GM12878 (cell line): ENCODE measurements at regions not wholly inside any gene's neighbourhood (a gene's known extent, or its start where the extent isn't known, plus 50 kb on each side); places are given as distances from the start of the nearest gene placed in this dataset.

Source experiments
- CBX5 ChIP-seq: sonication (generic); IDR thresholded peaks from 2 replicates; pipeline ENCODE4 v1.6.1; 2016; ENCODE audit warnings: low read depth, moderate library complexity, mild to moderate bottlenecking, inconsistent platforms
- CHD2 ChIP-seq: IDR thresholded peaks from 2 replicates; pipeline ENCODE4 v1.6.1; 2011; ENCODE audit warnings: low read depth, low read length, improper control_type of control experiment, borderline replicate concordance
- CREB1 ChIP-seq: IDR thresholded peaks from 2 replicates; pipeline ENCODE4 v1.6.1; 2012; ENCODE audit warnings: low read depth, mild to moderate bottlenecking, inconsistent platforms
- ESRRA ChIP-seq: IDR thresholded peaks from 2 replicates; pipeline ENCODE4 v1.6.1; 2012; ENCODE audit warnings: mild to moderate bottlenecking, low read length, improper control_type of control experiment
- IRF4 ChIP-seq: IDR thresholded peaks from 2 replicates; pipeline ENCODE4 v1.6.1; 2011; ENCODE audit warnings: low read depth, low read length
- KDM1A ChIP-seq: fragments of 200-600 bp; sonication (generic); IDR thresholded peaks from 2 replicates; pipeline ENCODE4 v1.6.1; 2016; ENCODE audit warnings: borderline replicate concordance
- MTA2 ChIP-seq: fragments of 450-650 bp; IDR thresholded peaks from 2 replicates; pipeline ENCODE4 v1.6.1; 2016; ENCODE audit warnings: low read depth, mild to moderate bottlenecking, moderate library complexity
- MYC ChIP-seq: IDR thresholded peaks from 2 replicates; pipeline ENCODE4 v1.6.1; 2011; ENCODE audit warnings: mild to moderate bottlenecking, low read length, moderate library complexity, inconsistent platforms; ENCODE audit not compliant: insufficient read depth, insufficient replicate concordance, insufficient read length, severe bottlenecking
- RAD21 ChIP-seq: IDR thresholded peaks from 2 replicates; pipeline ENCODE4 v1.6.1; 2011; ENCODE audit warnings: mild to moderate bottlenecking, low read depth, low read length, moderate library complexity; ENCODE audit not compliant: insufficient read depth
- YBX1 ChIP-seq: fragments of 450-650 bp; IDR thresholded peaks from 2 replicates; pipeline ENCODE4 v1.6.1; 2016; ENCODE audit warnings: antibody characterized with exemption
- TF ChIP-seq, protein P1 (sequence below): fragments of 450-650 bp; IDR thresholded peaks from 2 replicates; pipeline ENCODE4 v1.6.1; 2016; ENCODE audit warnings: mild to moderate bottlenecking
- TF ChIP-seq, protein P2 (sequence below): IDR thresholded peaks from 2 replicates; pipeline ENCODE4 v1.6.1; 2011; ENCODE audit warnings: borderline replicate concordance, low read depth, mild to moderate bottlenecking, moderate library complexity, low read length; ENCODE audit not compliant: insufficient read depth, poor library complexity, severe bottlenecking
- TF ChIP-seq, protein P3 (sequence below): fragments of 450-650 bp; formaldehyde crosslinking; IDR thresholded peaks from 2 replicates; pipeline ENCODE4 v1.4.0; 2020; ENCODE audit warnings: mild to moderate bottlenecking, moderate library complexity
- TF ChIP-seq, protein P4 (sequence below): IDR thresholded peaks from 2 replicates; pipeline ENCODE4 v1.6.1; 2012; ENCODE audit warnings: low read depth, low read length, improper control_type of control experiment

DNA sequence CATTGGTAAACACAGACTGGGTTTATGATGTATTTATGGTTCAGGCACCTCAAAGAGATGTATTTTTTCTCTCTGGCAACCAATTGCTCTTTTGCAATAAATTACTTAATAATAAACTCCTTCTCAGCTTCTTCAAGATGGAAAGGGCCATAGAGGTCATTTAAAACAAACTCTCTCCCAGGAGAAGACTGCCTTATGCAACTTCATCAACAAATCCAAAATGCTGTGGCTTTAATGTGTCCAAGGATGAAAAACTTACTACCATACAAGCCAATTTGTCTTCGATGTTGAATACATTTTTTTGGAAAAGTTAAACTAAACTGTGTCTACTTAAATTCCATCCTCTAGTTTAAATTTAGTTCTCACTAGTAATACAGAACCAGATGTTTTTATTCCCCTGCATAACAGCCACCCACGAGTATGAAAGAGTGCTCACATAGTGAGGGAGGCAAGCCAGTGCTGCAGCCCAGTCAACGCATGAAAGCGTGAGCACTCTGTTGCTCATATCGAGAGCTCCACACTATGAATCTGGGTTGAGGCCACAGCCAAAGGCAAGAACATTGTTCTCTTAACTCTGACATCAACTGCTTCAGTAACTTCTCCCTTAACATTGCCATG is 761.3 kb upstream of the GRM7 start (continued):
- TF ChIP-seq, protein P1, sequence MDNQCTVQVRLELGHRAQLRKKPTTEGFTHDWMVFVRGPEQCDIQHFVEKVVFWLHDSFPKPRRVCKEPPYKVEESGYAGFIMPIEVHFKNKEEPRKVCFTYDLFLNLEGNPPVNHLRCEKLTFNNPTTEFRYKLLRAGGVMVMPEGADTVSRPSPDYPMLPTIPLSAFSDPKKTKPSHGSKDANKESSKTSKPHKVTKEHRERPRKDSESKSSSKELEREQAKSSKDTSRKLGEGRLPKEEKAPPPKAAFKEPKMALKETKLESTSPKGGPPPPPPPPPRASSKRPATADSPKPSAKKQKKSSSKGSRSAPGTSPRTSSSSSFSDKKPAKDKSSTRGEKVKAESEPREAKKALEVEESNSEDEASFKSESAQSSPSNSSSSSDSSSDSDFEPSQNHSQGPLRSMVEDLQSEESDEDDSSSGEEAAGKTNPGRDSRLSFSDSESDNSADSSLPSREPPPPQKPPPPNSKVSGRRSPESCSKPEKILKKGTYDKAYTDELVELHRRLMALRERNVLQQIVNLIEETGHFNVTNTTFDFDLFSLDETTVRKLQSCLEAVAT: no peak
- TF ChIP-seq ESRRA: no peak
- no peak for TF ChIP-seq CREB1
- TF ChIP-seq, protein P2, sequence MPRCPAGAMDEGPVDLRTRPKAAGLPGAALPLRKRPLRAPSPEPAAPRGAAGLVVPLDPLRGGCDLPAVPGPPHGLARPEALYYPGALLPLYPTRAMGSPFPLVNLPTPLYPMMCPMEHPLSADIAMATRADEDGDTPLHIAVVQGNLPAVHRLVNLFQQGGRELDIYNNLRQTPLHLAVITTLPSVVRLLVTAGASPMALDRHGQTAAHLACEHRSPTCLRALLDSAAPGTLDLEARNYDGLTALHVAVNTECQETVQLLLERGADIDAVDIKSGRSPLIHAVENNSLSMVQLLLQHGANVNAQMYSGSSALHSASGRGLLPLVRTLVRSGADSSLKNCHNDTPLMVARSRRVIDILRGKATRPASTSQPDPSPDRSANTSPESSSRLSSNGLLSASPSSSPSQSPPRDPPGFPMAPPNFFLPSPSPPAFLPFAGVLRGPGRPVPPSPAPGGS: no peak
- TF ChIP-seq RAD21: no peak
- peak; percentile 53; the same call in 1 of the 2 replicates for TF ChIP-seq IRF4
- TF ChIP-seq, protein P3, sequence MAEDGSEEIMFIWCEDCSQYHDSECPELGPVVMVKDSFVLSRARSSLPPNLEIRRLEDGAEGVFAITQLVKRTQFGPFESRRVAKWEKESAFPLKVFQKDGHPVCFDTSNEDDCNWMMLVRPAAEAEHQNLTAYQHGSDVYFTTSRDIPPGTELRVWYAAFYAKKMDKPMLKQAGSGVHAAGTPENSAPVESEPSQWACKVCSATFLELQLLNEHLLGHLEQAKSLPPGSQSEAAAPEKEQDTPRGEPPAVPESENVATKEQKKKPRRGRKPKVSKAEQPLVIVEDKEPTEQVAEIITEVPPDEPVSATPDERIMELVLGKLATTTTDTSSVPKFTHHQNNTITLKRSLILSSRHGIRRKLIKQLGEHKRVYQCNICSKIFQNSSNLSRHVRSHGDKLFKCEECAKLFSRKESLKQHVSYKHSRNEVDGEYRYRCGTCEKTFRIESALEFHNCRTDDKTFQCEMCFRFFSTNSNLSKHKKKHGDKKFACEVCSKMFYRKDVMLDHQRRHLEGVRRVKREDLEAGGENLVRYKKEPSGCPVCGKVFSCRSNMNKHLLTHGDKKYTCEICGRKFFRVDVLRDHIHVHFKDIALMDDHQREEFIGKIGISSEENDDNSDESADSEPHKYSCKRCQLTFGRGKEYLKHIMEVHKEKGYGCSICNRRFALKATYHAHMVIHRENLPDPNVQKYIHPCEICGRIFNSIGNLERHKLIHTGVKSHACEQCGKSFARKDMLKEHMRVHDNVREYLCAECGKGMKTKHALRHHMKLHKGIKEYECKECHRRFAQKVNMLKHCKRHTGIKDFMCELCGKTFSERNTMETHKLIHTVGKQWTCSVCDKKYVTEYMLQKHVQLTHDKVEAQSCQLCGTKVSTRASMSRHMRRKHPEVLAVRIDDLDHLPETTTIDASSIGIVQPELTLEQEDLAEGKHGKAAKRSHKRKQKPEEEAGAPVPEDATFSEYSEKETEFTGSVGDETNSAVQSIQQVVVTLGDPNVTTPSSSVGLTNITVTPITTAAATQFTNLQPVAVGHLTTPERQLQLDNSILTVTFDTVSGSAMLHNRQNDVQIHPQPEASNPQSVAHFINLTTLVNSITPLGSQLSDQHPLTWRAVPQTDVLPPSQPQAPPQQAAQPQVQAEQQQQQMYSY (CRISPR knock-in tag): no peak
- TF ChIP-seq KDM1A: no peak
- no peak for TF ChIP-seq CHD2
- TF ChIP-seq, protein P4, sequence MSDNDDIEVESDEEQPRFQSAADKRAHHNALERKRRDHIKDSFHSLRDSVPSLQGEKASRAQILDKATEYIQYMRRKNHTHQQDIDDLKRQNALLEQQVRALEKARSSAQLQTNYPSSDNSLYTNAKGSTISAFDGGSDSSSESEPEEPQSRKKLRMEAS: no peak
- TF ChIP-seq MYC: no peak
- no peak for TF ChIP-seq YBX1
- no peak for TF ChIP-seq MTA2
- no peak for TF ChIP-seq CBX5
